Epithelial cell of proximal tubule (primary cell): ENCODE measurements at regions not wholly inside any gene's neighbourhood (a gene's known extent, or its start where the extent isn't known, plus 50 kb on each side); places are given as distances from the start of the nearest gene placed in this dataset.

Source experiments
- DNase-seq: peaks from one replicate; pipeline ENCODE4 v3.0.0-alpha.2; 2011; ENCODE audit warnings: low read depth
- H3K4me3 ChIP-seq: 2 replicates; pipeline ENCODE4 v1.5.1; 2011; ENCODE audit warnings: low read depth, mild to moderate bottlenecking, low read length
- CTCF ChIP-seq: conservative IDR thresholded peaks from 2 replicates; pipeline ENCODE4 v1.5.1; 2012; ENCODE audit warnings: low read depth, mild to moderate bottlenecking, low read length

GRCh38 chr12:111112311-111113098 is 192.1 kb upstream of the MYL2 start:
- no peak for DNase-seq
- H3K4me3 ChIP-seq: no peak overlapping the region
- TF ChIP-seq CTCF: no peak

- DNase-seq: no peak
- H3K4me3 ChIP-seq: no peak overlapping the region
- no peak for TF ChIP-seq CTCF
Measured at GRCh38 chr12:111111681-111112080, 191.3 kb upstream of the MYL2 start.

DNA sequence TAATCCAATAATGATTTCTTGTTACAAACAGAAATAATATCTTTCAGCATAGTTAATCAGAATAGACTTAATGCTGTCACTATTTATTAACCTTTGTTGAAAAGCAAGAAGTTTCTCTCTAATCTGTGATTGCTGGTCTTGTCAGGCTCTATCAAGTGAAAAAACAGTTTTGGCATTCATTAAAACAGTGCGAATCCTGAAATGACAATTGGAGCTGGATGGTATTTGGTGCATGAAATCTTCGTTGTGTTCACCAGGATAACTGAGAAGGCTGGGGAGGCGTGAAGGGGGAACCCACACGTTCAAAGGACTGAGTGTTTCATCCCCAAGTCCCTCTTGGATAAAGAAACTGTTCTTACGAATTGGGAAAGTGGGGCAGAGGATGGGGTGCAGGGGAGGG is 190.2 kb upstream of the MYL2 start:
- no peak overlapping the region for H3K4me3 ChIP-seq
- DNase-seq: no peak
- no peak for TF ChIP-seq CTCF

DNA sequence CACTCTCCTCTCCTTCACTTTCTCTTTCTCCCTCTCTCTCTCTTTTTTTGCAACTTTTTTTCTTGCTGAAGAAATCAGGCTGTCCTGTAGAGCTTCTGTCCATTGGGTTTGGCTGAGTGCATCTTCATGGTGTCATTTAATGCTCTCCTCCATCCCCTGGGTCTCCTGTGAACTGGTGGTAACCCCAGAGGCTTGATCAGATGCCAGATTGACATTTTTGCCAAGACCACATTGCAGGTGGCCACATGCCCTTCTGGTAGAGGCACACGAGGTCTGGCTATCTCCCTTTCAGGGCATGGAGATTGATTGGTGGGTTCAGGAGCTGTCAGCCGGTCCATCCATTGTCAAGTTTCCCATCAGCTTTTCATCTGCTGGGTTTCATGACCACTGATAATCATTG is 188.3 kb upstream of the MYL2 start:
- no peak for DNase-seq
- TF ChIP-seq CTCF: no peak
- H3K4me3 ChIP-seq: no peak overlapping the region

DNA sequence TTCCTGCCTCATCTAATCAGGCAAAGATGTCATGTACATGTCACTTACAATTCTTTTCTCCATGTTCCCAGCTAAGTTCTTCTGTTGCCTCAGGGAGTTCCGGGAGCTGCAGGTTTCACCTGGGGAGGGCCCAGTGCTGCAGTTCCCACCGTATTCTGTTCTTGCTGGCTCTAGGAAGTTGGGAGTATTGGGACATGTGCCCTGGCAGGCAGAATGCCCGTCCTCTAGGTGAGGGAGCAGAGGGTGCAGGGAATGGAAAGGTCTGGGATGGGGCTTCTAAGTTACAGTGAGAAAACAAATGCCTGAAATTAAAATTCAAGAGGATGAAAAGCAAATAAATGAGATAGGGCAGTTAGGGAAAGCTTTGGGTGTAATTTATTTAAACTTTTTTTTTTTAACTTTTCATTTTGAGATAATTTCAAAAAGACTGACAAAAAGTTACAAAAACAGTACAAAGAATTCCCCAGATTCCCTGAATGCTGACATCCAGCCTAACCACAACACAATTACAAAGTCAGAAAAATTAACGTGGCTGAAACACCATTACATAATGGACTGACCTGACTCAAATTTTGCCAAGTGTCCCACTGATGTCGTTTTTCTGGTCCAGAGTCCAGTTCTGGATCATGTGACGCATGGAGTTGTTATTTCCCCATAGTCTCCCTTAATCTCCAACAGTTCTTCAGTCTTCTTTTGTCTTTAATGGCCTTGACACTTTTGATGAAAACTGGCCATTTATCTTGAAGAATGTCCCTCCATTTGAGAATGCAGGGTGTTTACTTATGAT is 187.2 kb upstream of the MYL2 start:
- no peak for DNase-seq
- no peak overlapping the region for H3K4me3 ChIP-seq
- no peak for TF ChIP-seq CTCF

DNA sequence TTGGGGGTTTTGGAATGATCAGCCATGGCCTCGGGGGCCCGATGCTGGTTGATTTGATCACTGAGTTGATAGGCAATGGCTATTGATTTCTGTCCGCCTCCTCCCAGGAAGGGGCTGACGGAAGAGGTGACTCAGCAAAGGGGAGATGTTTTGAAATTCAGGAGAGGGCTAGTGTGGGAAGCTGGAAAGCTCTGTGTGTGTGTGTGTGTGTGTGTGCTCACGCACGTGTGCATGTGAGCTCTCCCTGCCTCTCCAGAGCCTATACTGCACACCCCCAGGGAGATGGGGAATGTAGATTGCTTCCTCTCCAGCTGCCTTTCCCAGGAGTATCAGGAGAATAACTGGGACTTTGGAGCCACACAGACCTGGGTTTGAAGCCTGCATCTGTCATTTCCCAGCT is 184.9 kb upstream of the MYL2 start:
- no peak overlapping the region for H3K4me3 ChIP-seq
- no peak for DNase-seq
- no peak for TF ChIP-seq CTCF

- DNase-seq: no peak
- no peak for TF ChIP-seq CTCF
- no peak overlapping the region for H3K4me3 ChIP-seq
Measured at GRCh38 chr12:111103583-111103982, 183.2 kb upstream of the MYL2 start.
